ENCODE measurements at regions not wholly inside any gene's neighbourhood (a gene's known extent, or its start where the extent isn't known, plus 50 kb on each side); places are given as distances from the start of the nearest gene placed in this dataset.
"Not testable (repeated sequence)": the region's sequence is repeated elsewhere in the genome, so short reads cannot be mapped to it uniquely, and the experiment has no call there.

- DNase-seq, result peak; percentile 4
Measured at GRCh38 chr13:60887711-60888110, 490.7 kb downstream of the TDRD3 start.

- no peak for DNase-seq
Measured at GRCh38 chr13:60881507-60881906, 484.5 kb downstream of the TDRD3 start.

GRCh38 chr13:60873116-60873515, 476.1 kb downstream of the TDRD3 start:
- DNase-seq, result no peak

GRCh38 chr13:60869941-60870613, 473.1 kb downstream of the TDRD3 start:
- no peak for DNase-seq

- no peak for DNase-seq
Measured at GRCh38 chr13:60869225-60869624, 472.2 kb downstream of the TDRD3 start.

- no peak for DNase-seq
Measured at GRCh38 chr13:60862036-60862435, 465.0 kb downstream of the TDRD3 start.

GRCh38 chr13:60857698-60858097, 460.7 kb downstream of the TDRD3 start:
- no peak for DNase-seq

- DNase-seq, result no peak
Measured at GRCh38 chr13:60852886-60853285, 455.9 kb downstream of the TDRD3 start.

- DNase-seq, result no peak
Measured at GRCh38 chr13:60851378-60851777, 454.4 kb downstream of the TDRD3 start.

- DNase-seq, result no peak
Measured at GRCh38 chr13:60850526-60850925, 453.5 kb downstream of the TDRD3 start.

GRCh38 chr13:60838581-60838980, 441.6 kb downstream of the TDRD3 start:
- peak; percentile 22 for DNase-seq

- DNase-seq, result no peak
Measured at GRCh38 chr13:60837806-60838205, 440.8 kb downstream of the TDRD3 start.

- DNase-seq, result no peak
Measured at GRCh38 chr13:60836821-60837220, 439.8 kb downstream of the TDRD3 start.

- no peak for DNase-seq
Measured at GRCh38 chr13:60811581-60811980, 414.6 kb downstream of the TDRD3 start.

GRCh38 chr13:60805640-60806039, 408.6 kb downstream of the TDRD3 start:
- DNase-seq, result not testable (repeated sequence)

- DNase-seq, result no peak
Measured at GRCh38 chr13:60798503-60798902, 401.5 kb downstream of the TDRD3 start.

- DNase-seq, result no peak
Measured at GRCh38 chr13:60797112-60797511, 400.1 kb downstream of the TDRD3 start.

GRCh38 chr13:60794751-60795150, 397.7 kb downstream of the TDRD3 start:
- no peak for DNase-seq

- no peak for DNase-seq
Measured at GRCh38 chr13:60790620-60791019, 393.6 kb downstream of the TDRD3 start.

- DNase-seq, result no peak
Measured at GRCh38 chr13:60788156-60788829, 391.3 kb downstream of the TDRD3 start.

GRCh38 chr13:60787083-60787482, 390.1 kb downstream of the TDRD3 start:
- no peak for DNase-seq

GRCh38 chr13:60772726-60773125, 375.7 kb downstream of the TDRD3 start:
- no peak for DNase-seq

- no peak for DNase-seq
Measured at GRCh38 chr13:60765700-60766411, 368.8 kb downstream of the TDRD3 start.

GRCh38 chr13:60759499-60759898, 362.5 kb downstream of the TDRD3 start:
- peak; percentile 70 for DNase-seq

Data from hematopoietic multipotent progenitor cell treated with erythropoietin and hydrocortisone succinate and interleukin-3 and kit ligand, for 4 days (in vitro differentiated cells).